Activated naive CD4-positive, alpha-beta T cell treated with anti-CD3 and anti-CD28 coated beads, Interleukin-2, amount 10 ng/mL, durations not matched to agents 7 days and 5 days (primary cell): ENCODE measurements at regions not wholly inside any gene's neighbourhood (a gene's known extent, or its start where the extent isn't known, plus 50 kb on each side); places are given as distances from the start of the nearest gene placed in this dataset.
A peak's percentile ranks its signal among the peaks of the same experiment; 100 is the strongest.

Source experiments
- CTCF ChIA-PET: fragments of 350-600 bp; sonication (Branson Sonifier 250); formaldehyde crosslinking; loops from one replicate; lab custom pipeline; 2021; ENCODE audit warnings: antibody characterized with exemption; lab: Charles Lee
- DNase-seq: peaks from one replicate; pipeline ENCODE4 v3.0.0-alpha.2; 2020
- H3K27ac Mint-ChIP-seq: one replicate; pipeline ENCODE4 v1.8.0; 2021; ENCODE audit warnings: mild to moderate bottlenecking, moderate library complexity, mixed read lengths
- H3K27me3 Mint-ChIP-seq: one replicate; pipeline ENCODE4 v1.8.0; 2021; ENCODE audit warnings: mild to moderate bottlenecking, mixed read lengths
- H3K36me3 Mint-ChIP-seq: one replicate; pipeline ENCODE4 v1.8.0; 2021; ENCODE audit warnings: mixed read lengths
- H3K4me1 Mint-ChIP-seq: one replicate; pipeline ENCODE4 v1.8.0; 2021; ENCODE audit warnings: mixed read lengths
- H3K4me3 Mint-ChIP-seq: one replicate; pipeline ENCODE4 v1.8.0; 2021; ENCODE audit warnings: mild to moderate bottlenecking, moderate library complexity, mixed read lengths
- H3K9me3 Mint-ChIP-seq: one replicate; pipeline ENCODE4 v1.8.0; 2021; ENCODE audit warnings: mixed read lengths

DNA sequence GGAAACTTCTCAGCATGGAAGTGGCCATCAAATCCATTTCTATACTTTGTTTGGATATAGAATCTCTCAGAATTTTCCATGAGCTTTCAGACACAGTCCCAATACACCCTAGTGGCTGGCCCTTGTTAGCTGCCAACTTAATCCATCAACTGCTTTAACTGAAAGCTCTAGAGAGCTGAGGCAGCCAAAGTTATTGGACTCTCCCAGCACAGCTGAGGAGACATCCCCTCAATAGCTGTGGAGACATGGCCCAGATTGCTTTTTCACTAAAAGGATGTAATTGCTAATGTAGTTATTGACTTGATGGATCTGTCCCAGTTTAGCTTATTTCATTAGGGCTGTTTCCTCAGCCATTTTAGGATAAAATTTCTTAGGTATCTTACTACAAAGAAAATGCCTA, 94.8 kb upstream of the PRMT6 start:
- CTCF ChIA-PET = no interaction called here
- Mint-ChIP-seq H3K27me3 (no peaks in the 10 kb centered on the region), H3K4me1 (no peaks in the 10 kb centered on the region), H3K27ac (no peak overlapping the region), H3K4me3 (no peak overlapping the region), H3K36me3 (no peaks in the 10 kb centered on the region), H3K9me3 (no peaks in the 10 kb centered on the region)
- no peak for DNase-seq

DNA sequence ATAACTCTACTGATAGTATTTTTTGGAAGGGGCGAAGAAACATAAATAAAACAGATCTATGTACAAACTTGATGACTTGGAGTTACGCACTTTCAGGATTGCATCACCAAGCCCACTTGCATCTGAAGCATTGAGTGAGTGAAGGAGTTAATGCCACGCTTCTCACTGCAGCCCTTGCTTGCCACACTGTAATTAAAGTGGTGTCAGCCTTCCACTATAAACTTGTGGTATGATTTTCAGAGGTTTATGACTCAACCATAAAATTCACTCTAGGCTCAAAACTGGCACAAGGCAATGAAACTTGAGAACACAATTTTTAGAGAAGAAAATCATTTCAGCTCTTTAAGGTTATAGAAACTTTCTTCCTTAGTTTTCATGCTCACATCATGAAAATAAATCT, 93.9 kb upstream of the PRMT6 start:
- H3K9me3 Mint-ChIP-seq = no peaks in the 10 kb centered on the region
- CTCF ChIA-PET = no interaction called here
- H3K4me1 Mint-ChIP-seq = no peaks in the 10 kb centered on the region
- H3K27ac Mint-ChIP-seq = no peak overlapping the region
- no peaks in the 10 kb centered on the region for H3K36me3 Mint-ChIP-seq
- H3K4me3 Mint-ChIP-seq = no peak overlapping the region
- DNase-seq = no peak
- no peaks in the 10 kb centered on the region for H3K27me3 Mint-ChIP-seq

DNA sequence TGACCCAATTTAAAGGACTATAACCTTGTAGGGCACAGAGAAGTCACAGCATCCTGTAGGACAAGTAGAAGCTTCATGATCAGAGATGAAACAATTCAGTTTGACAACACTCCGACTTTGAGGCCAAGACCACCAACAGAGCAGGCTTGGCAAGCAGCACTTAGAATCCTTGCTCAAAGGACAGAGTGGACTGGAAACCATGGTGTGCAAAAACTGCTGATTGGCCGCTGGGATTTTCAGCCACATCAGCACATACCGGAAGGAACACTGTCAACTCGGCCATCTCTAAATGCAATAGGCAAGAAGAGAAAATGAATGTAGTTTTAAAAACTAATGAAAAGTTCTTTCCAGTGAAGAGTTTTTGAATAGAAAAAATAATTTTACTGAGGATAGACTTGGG, 92.0 kb upstream of the PRMT6 start:
- Mint-ChIP-seq H3K9me3 (no peaks in the 10 kb centered on the region), H3K4me1 (no peaks in the 10 kb centered on the region), H3K4me3 (no peak overlapping the region), H3K36me3 (no peaks in the 10 kb centered on the region), H3K27me3 (no peaks in the 10 kb centered on the region), H3K27ac (no peak overlapping the region)
- CTCF ChIA-PET = no interaction called here
- no peak for DNase-seq

DNA sequence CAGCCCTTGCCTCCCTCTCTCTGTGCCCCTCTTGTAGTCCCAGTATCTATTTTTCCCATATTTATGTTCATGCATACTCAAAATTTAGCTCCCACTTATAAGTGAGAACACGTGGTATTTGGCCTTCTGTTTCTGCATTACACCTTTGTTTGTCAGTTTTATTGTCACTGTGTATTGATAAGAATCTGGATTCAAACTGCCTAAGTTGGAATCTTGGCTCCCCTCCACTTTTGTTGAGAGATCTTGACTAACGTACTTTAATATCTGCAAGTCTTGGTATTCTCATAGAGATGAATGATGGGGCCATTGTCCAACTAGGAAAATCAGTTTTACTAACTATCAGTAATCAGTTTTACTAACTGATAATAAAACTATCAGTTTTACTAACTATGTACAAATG, 87.8 kb upstream of the PRMT6 start:
- DNase-seq = no peak
- Mint-ChIP-seq H3K4me1 (no peaks in the 10 kb centered on the region), H3K9me3 (no peaks in the 10 kb centered on the region), H3K36me3 (no peaks in the 10 kb centered on the region), H3K27me3 (no peaks in the 10 kb centered on the region), H3K27ac (no peak overlapping the region), H3K4me3 (no peak overlapping the region)
- CTCF ChIA-PET = no interaction called here

DNA sequence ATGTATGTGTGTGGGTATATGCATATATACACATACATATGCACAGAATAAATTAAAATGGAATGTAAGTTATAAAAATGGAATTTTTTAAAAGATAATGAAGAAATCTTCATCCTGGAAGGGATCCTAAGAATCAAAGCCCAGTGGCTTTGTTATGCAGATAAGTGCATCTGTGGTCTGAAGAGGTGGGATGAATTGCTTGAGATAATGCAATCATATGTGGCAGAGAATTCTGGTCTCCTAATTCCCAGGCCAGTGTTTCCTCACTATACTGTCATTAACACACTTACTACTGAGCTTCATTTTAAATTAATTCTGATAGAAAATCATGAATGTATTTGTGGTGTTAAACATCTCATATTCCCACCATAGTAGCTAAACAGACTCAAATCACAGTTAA, 86.7 kb upstream of the PRMT6 start:
- no peaks in the 10 kb centered on the region for H3K9me3 Mint-ChIP-seq
- no peaks in the 10 kb centered on the region for H3K27me3 Mint-ChIP-seq
- no peak for DNase-seq
- no peaks in the 10 kb centered on the region for H3K36me3 Mint-ChIP-seq
- no peak overlapping the region for H3K27ac Mint-ChIP-seq
- H3K4me3 Mint-ChIP-seq = no peak overlapping the region
- H3K4me1 Mint-ChIP-seq = no peaks in the 10 kb centered on the region
- CTCF ChIA-PET = no interaction called here

DNA sequence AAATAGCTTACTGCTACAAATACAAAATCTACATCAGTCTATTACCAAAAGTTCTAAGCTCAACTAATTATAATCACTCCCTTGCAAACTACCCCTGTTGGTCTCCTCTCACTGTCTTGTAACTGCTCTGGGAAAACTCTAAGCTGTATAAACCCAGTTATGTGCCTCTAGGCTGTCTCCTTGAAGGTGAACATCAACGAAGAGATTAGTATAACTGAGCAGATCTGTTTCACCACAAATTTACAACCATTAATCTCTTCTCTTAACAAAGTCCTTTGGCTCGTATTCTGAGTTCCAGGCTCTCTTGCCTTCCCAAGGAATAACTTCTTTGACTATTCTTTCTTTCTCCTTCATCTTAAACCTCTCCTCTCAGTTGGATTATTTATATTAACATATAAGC, 84.4 kb upstream of the PRMT6 start:
- CTCF ChIA-PET = no interaction called here
- no peaks in the 10 kb centered on the region for H3K9me3 Mint-ChIP-seq
- DNase-seq = no peak
- H3K36me3 Mint-ChIP-seq = no peaks in the 10 kb centered on the region
- no peaks in the 10 kb centered on the region for H3K4me1 Mint-ChIP-seq
- no peak overlapping the region for H3K4me3 Mint-ChIP-seq
- H3K27me3 Mint-ChIP-seq = no peaks in the 10 kb centered on the region
- H3K27ac Mint-ChIP-seq = no peak overlapping the region

DNA sequence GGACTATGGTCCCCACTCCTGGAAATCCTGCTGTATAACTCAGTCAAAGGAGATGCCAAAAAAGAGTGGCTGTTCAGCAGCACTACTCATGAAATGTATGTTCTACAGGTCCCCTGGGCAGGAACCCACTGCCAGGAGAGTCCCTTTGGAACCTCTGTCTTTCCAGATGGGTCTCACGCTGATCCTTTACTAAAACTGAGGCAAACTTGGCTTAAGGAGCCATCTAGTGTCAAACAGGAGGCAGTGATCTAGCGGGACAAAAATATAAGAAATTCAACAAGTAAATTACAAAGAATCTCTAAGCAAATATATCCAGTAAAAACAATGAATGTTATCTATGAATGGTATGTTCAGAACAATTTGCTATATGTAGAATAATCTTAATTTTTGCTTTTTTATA, 80.5 kb upstream of the PRMT6 start:
- Mint-ChIP-seq H3K4me3 (no peak overlapping the region), H3K4me1 (no peaks in the 10 kb centered on the region), H3K36me3 (no peaks in the 10 kb centered on the region), H3K27ac (no peak overlapping the region), H3K27me3 (no peaks in the 10 kb centered on the region), H3K9me3 (no peaks in the 10 kb centered on the region)
- CTCF ChIA-PET = no interaction called here
- no peak for DNase-seq

DNA sequence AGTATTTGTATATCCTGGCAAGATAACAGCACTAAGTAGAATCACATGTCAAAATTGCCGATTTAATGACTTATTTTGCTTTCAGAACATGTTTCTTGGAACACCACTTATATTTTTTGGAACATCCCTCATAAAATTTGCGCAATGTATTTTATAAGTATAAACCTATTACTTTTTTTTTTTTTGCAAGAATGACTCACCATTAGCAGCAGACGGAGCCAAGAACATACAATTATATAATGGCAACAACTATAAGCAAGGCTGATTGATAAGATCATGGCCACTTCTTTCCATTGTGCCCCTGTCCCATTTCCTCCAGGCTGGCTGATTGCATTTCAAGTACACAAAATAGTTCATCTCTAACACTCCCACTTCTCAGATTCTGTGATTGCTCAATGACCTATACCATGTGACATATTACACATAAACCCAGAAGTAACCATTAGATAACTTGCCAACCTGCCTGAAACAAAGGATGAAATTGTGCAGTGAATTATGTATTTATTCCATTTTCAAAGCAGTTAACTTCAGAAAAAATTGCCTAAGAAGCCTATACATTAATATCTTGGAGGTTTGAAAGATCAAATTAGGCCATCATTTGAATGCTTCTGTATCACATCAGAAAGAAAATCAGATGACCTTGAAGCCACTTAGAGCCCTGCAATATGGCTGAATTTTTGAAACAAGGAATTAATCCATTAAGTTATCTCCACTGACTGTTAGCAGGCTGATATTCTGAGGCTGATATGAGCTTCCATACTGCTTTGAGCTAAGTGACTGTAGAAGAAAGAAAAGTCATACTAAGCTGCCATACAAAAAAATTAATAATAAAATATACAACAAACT, 77.8 kb upstream of the PRMT6 start:
- Mint-ChIP-seq H3K4me3 (no peak overlapping the region), H3K27me3 (no peaks in the 10 kb centered on the region), H3K27ac (no peak overlapping the region), H3K9me3 (no peaks in the 10 kb centered on the region), H3K36me3 (no peaks in the 10 kb centered on the region), H3K4me1 (no peaks in the 10 kb centered on the region)
- CTCF ChIA-PET = no interaction called here
- no peak for DNase-seq

DNA sequence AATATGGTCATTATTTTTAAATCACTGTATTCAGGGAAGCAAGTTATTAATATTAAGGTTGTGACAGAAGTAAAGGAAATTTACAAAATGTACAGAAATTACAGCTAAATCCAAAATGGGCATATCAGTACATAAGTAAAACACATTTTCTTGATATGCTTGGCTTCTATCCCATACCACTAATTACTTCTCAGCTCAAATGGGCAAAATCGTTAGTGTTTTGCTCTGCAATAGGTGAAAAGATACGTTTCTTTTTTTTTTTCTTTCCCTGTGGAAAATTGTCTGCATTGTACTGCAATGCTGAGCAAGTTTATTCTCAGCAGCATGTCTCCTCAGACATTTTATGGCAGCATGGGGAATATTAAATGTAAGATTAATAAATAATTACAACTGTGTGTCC, 77.1 kb upstream of the PRMT6 start:
- Mint-ChIP-seq H3K9me3 (no peaks in the 10 kb centered on the region), H3K4me3 (no peak overlapping the region), H3K36me3 (no peaks in the 10 kb centered on the region), H3K27me3 (no peaks in the 10 kb centered on the region), H3K27ac (no peak overlapping the region), H3K4me1 (no peaks in the 10 kb centered on the region)
- DNase-seq = no peak
- CTCF ChIA-PET = no interaction called here

DNA sequence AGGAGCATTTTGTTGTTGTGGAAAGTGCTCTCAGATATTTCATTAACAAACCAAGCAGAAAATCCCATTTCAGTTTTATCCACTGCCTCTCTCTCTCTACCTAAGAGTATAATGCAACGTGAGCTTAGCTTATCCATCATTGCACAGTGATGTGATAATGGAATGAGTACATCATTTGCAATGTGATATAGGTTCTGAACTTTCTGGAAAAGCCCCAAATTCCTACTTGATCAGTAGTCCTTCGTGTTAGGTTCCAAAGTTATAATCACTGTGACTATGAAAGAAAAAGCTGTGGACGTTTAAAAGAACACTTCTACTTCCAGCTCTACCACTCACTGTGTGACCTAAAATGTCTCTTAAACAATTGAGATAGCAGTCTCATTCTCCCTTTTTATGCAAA, 76.4 kb upstream of the PRMT6 start:
- H3K27ac Mint-ChIP-seq = no peak overlapping the region

DNA sequence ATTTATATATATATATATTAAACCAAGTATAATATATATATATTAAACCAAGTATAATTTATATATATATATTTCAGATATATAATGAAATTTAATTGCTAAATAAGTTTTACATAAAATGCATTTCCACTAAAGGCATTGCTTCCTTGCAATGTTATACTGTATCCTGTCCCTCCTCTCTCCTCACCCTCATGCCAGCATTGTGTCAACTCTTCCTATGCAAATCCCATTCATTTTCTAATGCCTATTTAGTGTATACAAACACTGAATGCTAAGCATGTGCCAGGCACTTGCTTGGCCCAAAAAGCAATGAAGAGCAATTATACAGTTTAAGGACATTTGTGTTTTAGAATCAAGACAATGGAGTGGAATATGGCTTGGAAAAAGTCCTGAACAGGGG, 71.7 kb upstream of the PRMT6 start:
- Mint-ChIP-seq H3K4me3 (no peak overlapping the region), H3K4me1 (no peaks in the 10 kb centered on the region), H3K27me3 (no peaks in the 10 kb centered on the region), H3K36me3 (no peaks in the 10 kb centered on the region), H3K27ac (peak overlapping the region; percentile 35), H3K9me3 (no peaks in the 10 kb centered on the region)
- CTCF ChIA-PET = no interaction called here
- DNase-seq = no peak

More for the DNA sequence above, 76.4 kb upstream of the PRMT6 start:
- no peak for DNase-seq
- Mint-ChIP-seq H3K27me3 (no peaks in the 10 kb centered on the region), H3K4me1 (no peaks in the 10 kb centered on the region), H3K36me3 (no peaks in the 10 kb centered on the region), H3K9me3 (no peaks in the 10 kb centered on the region), H3K4me3 (no peak overlapping the region)
- CTCF ChIA-PET = no interaction called here

DNA sequence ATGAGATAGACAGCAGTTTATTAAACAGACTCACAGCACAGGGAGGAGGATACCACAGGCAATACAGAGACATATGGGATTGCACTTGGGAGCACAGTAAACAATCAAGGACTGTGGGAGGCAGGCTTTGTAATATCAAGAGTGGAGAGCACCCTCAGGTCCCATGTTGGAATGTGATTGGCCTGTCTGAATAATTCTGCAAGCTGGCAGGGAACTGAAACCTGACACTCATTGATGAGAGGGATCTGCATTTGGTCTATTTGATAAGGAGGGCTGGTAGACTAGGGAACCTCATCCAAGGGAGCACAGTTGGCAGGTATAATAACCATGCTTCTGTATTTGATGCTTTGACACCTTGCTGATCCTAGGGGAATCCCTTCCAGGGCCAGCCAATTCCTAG, 69.9 kb upstream of the PRMT6 start:
- DNase-seq = no peak

DNA sequence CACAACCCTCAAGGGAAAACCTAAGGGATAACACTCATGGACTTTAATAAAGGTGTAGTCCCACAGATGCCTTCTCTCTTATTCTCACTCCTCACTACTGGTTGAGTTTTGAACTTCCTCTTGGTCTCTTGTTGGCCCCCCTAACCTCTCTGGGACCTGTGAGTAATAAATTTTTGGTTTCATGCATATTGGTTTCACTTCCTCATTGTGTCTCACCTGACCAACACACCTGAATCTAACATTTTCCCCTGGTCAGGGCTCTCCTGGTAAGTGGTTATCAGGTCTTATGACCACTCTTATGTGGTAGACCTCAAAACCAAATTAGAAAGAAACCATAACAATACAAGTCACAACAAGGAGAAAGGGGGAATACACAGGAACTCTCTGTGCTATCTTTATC, 60.5 kb upstream of the PRMT6 start:
- Mint-ChIP-seq H3K9me3 (peaks cover 5% of the 10 kb centered on the region), H3K4me1 (no peaks in the 10 kb centered on the region), H3K27ac (no peak overlapping the region), H3K36me3 (no peaks in the 10 kb centered on the region), H3K4me3 (no peak overlapping the region), H3K27me3 (no peaks in the 10 kb centered on the region)
- no peak for DNase-seq
- CTCF ChIA-PET = no interaction called here

More for the DNA sequence above, 69.9 kb upstream of the PRMT6 start:
- Mint-ChIP-seq H3K9me3 (no peaks in the 10 kb centered on the region), H3K27ac (no peak overlapping the region), H3K4me1 (no peaks in the 10 kb centered on the region), H3K27me3 (no peaks in the 10 kb centered on the region), H3K4me3 (no peak overlapping the region), H3K36me3 (no peaks in the 10 kb centered on the region)
- CTCF ChIA-PET = no interaction called here

DNA sequence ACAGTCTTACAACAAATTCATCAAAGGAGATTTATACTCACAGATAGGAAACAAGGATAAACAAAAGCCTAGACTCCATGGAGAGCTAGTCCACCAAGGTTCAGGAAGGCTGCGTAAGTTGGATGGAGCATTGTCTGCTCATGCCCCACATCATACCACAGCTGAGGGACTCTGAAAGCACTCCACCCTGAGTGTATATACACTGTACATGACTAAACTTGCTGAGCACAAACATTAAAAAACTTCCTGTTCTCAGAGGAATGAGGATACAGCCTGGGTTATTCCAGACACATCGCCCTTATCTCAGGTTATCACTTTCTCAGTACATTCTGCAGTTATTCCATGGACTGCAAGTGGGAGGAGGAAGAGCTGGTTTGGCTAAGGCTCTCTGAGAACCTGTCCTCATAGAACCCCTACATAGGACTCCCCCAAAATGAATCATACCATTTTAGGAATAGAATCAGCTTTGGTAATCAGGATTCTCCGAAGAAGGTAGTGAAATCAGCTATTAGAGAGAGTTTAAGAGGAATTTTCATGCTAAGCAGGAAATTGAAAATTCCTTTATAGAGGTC, 58.0 kb upstream of the PRMT6 start:
- CTCF ChIA-PET = no interaction called here
- peaks cover 3% of the 10 kb centered on the region for H3K9me3 Mint-ChIP-seq
- no peak overlapping the region for H3K27ac Mint-ChIP-seq
- no peaks in the 10 kb centered on the region for H3K36me3 Mint-ChIP-seq
- no peaks in the 10 kb centered on the region for H3K4me1 Mint-ChIP-seq
- H3K4me3 Mint-ChIP-seq = no peak overlapping the region
- H3K27me3 Mint-ChIP-seq = no peaks in the 10 kb centered on the region
- no peak for DNase-seq

DNA sequence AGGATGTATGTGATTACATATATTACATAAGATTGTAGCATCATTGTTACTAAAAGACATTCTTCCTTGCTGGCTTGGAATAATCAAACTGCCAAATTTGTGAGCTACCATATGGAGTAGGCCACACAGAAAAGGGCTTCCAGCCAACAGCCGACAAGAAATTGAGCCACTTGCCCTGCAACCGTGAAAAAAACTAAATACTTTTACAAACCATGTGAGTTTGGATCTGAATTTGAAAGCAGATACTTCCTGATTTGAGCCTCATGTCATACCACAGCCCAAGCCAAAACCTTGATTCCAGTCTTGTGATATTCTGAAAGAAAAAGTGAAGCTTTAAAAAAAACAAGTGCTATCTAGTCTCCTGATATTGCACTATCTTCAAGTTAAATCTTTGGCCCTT, 55.6 kb upstream of the PRMT6 start:
- no peaks in the 10 kb centered on the region for H3K36me3 Mint-ChIP-seq
- no peak overlapping the region for H3K4me3 Mint-ChIP-seq
- H3K4me1 Mint-ChIP-seq = no peaks in the 10 kb centered on the region
- CTCF ChIA-PET = no interaction called here
- no peak overlapping the region for H3K27ac Mint-ChIP-seq
- no peak for DNase-seq
- H3K27me3 Mint-ChIP-seq = no peaks in the 10 kb centered on the region
- peaks cover 2% of the 10 kb centered on the region for H3K9me3 Mint-ChIP-seq
